ENCODE measurements at regions not wholly inside any gene's neighbourhood (a gene's known extent, or its start where the extent isn't known, plus 50 kb on each side); places are given as distances from the start of the nearest gene placed in this dataset.

- DNase-seq (ENCODE audit: low read depth): no peak
Observed at GRCh38 chr5:106882035-106882434, 788.7 kb downstream of the EFNA5 start.

- no peak for DNase-seq (ENCODE audit: low read depth)
Observed at GRCh38 chr5:106880656-106881055, 790.1 kb downstream of the EFNA5 start.

- no peak for DNase-seq (ENCODE audit: low read depth)
Observed at GRCh38 chr5:106877881-106878280, 792.9 kb downstream of the EFNA5 start.

GRCh38 chr5:106876665-106877194 is 794.0 kb downstream of the EFNA5 start:
- no peak for DNase-seq (ENCODE audit: low read depth)

GRCh38 chr5:106876298-106876622 is 794.5 kb downstream of the EFNA5 start:
- DNase-seq (ENCODE audit: low read depth): no peak

- DNase-seq (ENCODE audit: low read depth): no peak
Observed at GRCh38 chr5:106875591-106876297, 795.0 kb downstream of the EFNA5 start.

- no peak for DNase-seq (ENCODE audit: low read depth)
Observed at GRCh38 chr5:106874974-106875373, 795.8 kb downstream of the EFNA5 start.

- DNase-seq (ENCODE audit: low read depth): no peak
Observed at GRCh38 chr5:106874531-106874930, 796.2 kb downstream of the EFNA5 start.

GRCh38 chr5:106873568-106873967 is 797.2 kb downstream of the EFNA5 start:
- DNase-seq (ENCODE audit: low read depth): no peak

- no peak for DNase-seq (ENCODE audit: low read depth)
Observed at GRCh38 chr5:106865279-106865678, 805.5 kb downstream of the EFNA5 start.

- no peak for DNase-seq (ENCODE audit: low read depth)
Observed at GRCh38 chr5:106862450-106863193, 808.1 kb downstream of the EFNA5 start.

- no peak for DNase-seq (ENCODE audit: low read depth)
Observed at GRCh38 chr5:106860398-106861044, 810.2 kb downstream of the EFNA5 start.

- no peak for DNase-seq (ENCODE audit: low read depth)
Observed at GRCh38 chr5:106858616-106859015, 812.1 kb downstream of the EFNA5 start.

- no peak for DNase-seq (ENCODE audit: low read depth)
Observed at GRCh38 chr5:106854922-106855321, 815.8 kb downstream of the EFNA5 start.

GRCh38 chr5:106854105-106854687 is 816.5 kb downstream of the EFNA5 start:
- no peak for DNase-seq (ENCODE audit: low read depth)

- DNase-seq (ENCODE audit: low read depth): no peak
Observed at GRCh38 chr5:106853266-106853665, 817.5 kb downstream of the EFNA5 start.

- DNase-seq (ENCODE audit: low read depth): no peak
Observed at GRCh38 chr5:106849266-106849665, 821.5 kb downstream of the EFNA5 start.

- DNase-seq (ENCODE audit: low read depth): no peak
Observed at GRCh38 chr5:106843812-106844416, 826.8 kb downstream of the EFNA5 start.

GRCh38 chr5:106833517-106833916 is 837.2 kb downstream of the EFNA5 start:
- no peak for DNase-seq (ENCODE audit: low read depth)

GRCh38 chr5:106827061-106827460 is 843.7 kb downstream of the EFNA5 start:
- DNase-seq (ENCODE audit: low read depth): no peak

- no peak for DNase-seq (ENCODE audit: low read depth)
Observed at GRCh38 chr5:106825374-106825773, 845.4 kb downstream of the EFNA5 start.

GRCh38 chr5:106822851-106823250 is 847.9 kb downstream of the EFNA5 start:
- no peak for DNase-seq (ENCODE audit: low read depth)
